Heart left ventricle (tissue), 13 donors: ENCODE measurements at regions not wholly inside any gene's neighbourhood (a gene's known extent, or its start where the extent isn't known, plus 50 kb on each side); places are given as distances from the start of the nearest gene placed in this dataset.

Experiments
- CTCF ChIP-seq, 12 donors: fragments of 200-600 bp; sonication (generic) in 4 of 12; IDR thresholded peaks; one replicate each; pipeline versions ENCODE4 v1.5.0 to v1.8.0; 2018 to 2022; ENCODE audit warnings: antibody characterized with exemption in 12 of 12, mild to moderate bottlenecking in 5 of 12
- POLR2A ChIP-seq, 2 donors: fragments of 450-650 bp; IDR thresholded peaks; one replicate each; pipeline ENCODE4 v1.6.1; 2017; ENCODE audit warnings: antibody characterized with exemption in 2 of 2, mild to moderate bottlenecking in 2 of 2, moderate library complexity in 2 of 2
- donor health status: ischemic (EF 13 %, LVEDD 7.1; RV severe dilation, severe dysfunction).
- donor health status: DM: no; HTN: yes; CAD: no.
- donor health status: DM: no; HTN: no; CAD: no.
- donor health status: ischemic (EF 25% LVEDD 6.9; RV normal size, moderate dysfunction).
- donor health status: ischemic (EF 25% LVEDD 5.7; RV mildly dilated, moderate dysfunction).
- donor health status: ischemic (EF 35%, LVEDD 5.7; RV mildly dilated, moderate dysfunction).
- donor health status: nonischemic (EF 11% LVEDD 7.7; RV severe dilation, severe dysfunction).
- donor health status: DM: yes; HTN: yes; CAD: no.
- donor health status: PGD.
- donor health status: ischemic (EF 29% LVEDD 5.4; RV normal size, mild dysfunction).
- donor health status: nonischemic (EF 23%, LVEDD 6.1; RV moderate dilation, normal function).

DNA sequence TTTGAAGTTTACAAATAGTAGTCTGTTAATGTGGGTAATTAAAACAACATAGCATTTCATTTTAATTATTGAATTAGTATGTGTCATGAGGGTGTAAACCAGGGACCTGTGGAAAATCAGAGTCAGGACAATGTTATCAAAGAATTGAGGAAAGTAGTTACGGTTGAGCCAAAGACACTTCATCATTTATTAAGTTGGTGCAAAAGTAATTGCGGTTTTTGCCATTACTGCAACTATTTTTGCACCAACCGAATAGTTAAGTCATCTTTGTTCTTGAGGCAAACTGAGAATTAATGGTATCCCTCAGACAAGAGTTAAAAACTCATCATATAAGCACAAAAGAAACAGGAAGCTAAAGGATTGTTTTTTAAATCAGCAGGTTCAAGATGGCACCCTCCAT, 593.7 kb downstream of the KCNJ2 start:
- TF ChIP-seq CTCF (IDR thresholded peaks at IDR 0.05) (no peak), POLR2A (IDR thresholded peaks at IDR 0.05) (no peak)
